ENCODE measurements at regions not wholly inside any gene's neighbourhood (a gene's known extent, or its start where the extent isn't known, plus 50 kb on each side); places are given as distances from the start of the nearest gene placed in this dataset.

GRCh38 chr5:4082966-4083564 is 487.4 kb downstream of the IRX1 start:
- TF ChIP-seq CTCF (IDR thresholded peaks at IDR 0.05), result no peak
- no peak for TF ChIP-seq EZH2 (IDR thresholded peaks at IDR 0.05; ENCODE audit: borderline replicate concordance, insufficient read depth, low read depth, low read length, poor library complexity, severe bottlenecking)
